WTC11 (cell line): ENCODE measurements at regions not wholly inside any gene's neighbourhood (a gene's known extent, or its start where the extent isn't known, plus 50 kb on each side); places are given as distances from the start of the nearest gene placed in this dataset.

Experiments used
- ATAC-seq: fragments of 200-7000 bp; cut with Tn5 transposase; 2 replicates; pipeline ENCODE4 v1.10.0; 2021; ENCODE audit warnings: mild to moderate bottlenecking, moderate library complexity
- CTCF ChIA-PET: fragments of 300-600 bp; sonication (Branson Sonifier 250); formaldehyde crosslinking; loops from one replicate; lab custom pipeline; 2021; ENCODE audit warnings: antibody characterized with exemption; lab: Charles Lee
- POLR2A ChIA-PET: fragments of 350-600 bp; sonication (Branson Sonifier 250); formaldehyde crosslinking; loops from one replicate; lab custom pipeline; 2021; ENCODE audit warnings: antibody characterized with exemption; lab: Charles Lee
- DNase-seq: peaks from one replicate; pipeline ENCODE4 v3.0.0; 2021; ENCODE audit warnings: low spot score
- H3K27ac Mint-ChIP-seq: 2 replicates; pipeline ENCODE4 v1.8.0; 2021; ENCODE audit warnings: mixed read lengths
- H3K27me3 Mint-ChIP-seq: 2 replicates; pipeline ENCODE4 v1.8.0; 2021; ENCODE audit warnings: low read depth, mild to moderate bottlenecking, moderate library complexity, mixed read lengths
- H3K36me3 Mint-ChIP-seq: 2 replicates; pipeline ENCODE4 v1.8.0; 2021; ENCODE audit warnings: mixed read lengths
- H3K4me1 Mint-ChIP-seq: 2 replicates; pipeline ENCODE4 v1.8.0; 2022; ENCODE audit warnings: mixed read lengths
- H3K4me3 Mint-ChIP-seq: 2 replicates; pipeline ENCODE4 v1.8.0; 2021; ENCODE audit warnings: mild to moderate bottlenecking, moderate library complexity, mixed read lengths
- H3K9me3 Mint-ChIP-seq: 2 replicates; pipeline ENCODE4 v1.8.0; 2021; ENCODE audit warnings: mixed read lengths
- EMX1 ChIP-seq: fragments of 250-450 bp; sonication (Bioruptor Pico); IDR thresholded peaks from 2 replicates; pipeline ENCODE4 v1.8.0; 2021; ENCODE audit warnings: mild to moderate bottlenecking
- FOXP1 ChIP-seq: sonication (generic); formaldehyde crosslinking; IDR thresholded peaks from 2 replicates; pipeline ENCODE4 v1.8.0; 2022; ENCODE audit warnings: missing genetic modification reagents, mild to moderate bottlenecking, moderate library complexity, borderline replicate concordance
- IRF2 ChIP-seq: sonication (generic); formaldehyde crosslinking; IDR thresholded peaks from 2 replicates; pipeline ENCODE4 v1.8.0; 2022; ENCODE audit warnings: low read depth, missing genetic modification reagents, borderline replicate concordance
- JUN ChIP-seq: sonication (generic); formaldehyde crosslinking; IDR thresholded peaks from 2 replicates; pipeline ENCODE4 v1.8.0; 2023; ENCODE audit warnings: mild to moderate bottlenecking, missing genetic modification reagents
- KAT7 ChIP-seq: sonication (generic); formaldehyde crosslinking; IDR thresholded peaks from 2 replicates; pipeline ENCODE4 v1.8.1; 2023; ENCODE audit warnings: missing genetic modification reagents, mild to moderate bottlenecking, borderline replicate concordance
- MXD4 ChIP-seq: fragments of 250-450 bp; sonication (Bioruptor Pico); IDR thresholded peaks from 2 replicates; pipeline ENCODE4 v1.8.0; 2021; ENCODE audit warnings: mild to moderate bottlenecking, moderate library complexity, borderline replicate concordance
- NR2C2 ChIP-seq: sonication (generic); formaldehyde crosslinking; IDR thresholded peaks from 2 replicates; pipeline ENCODE4 v1.8.0; 2022; ENCODE audit warnings: mild to moderate bottlenecking, missing genetic modification reagents
- SOX15 ChIP-seq: fragments of 250-450 bp; sonication (Bioruptor Pico); IDR thresholded peaks from 2 replicates; pipeline ENCODE4 v1.9.0; 2021; ENCODE audit warnings: mild to moderate bottlenecking
- TF ChIP-seq, protein P1 (sequence below): sonication (generic); formaldehyde crosslinking; IDR thresholded peaks from 2 replicates; pipeline ENCODE4 v1.8.1; 2023; ENCODE audit warnings: mild to moderate bottlenecking, missing genetic modification reagents, moderate library complexity
- TF ChIP-seq, protein P2 (sequence below): sonication (generic); formaldehyde crosslinking; conservative IDR thresholded peaks from 2 replicates; pipeline ENCODE4 v1.8.1; 2022; ENCODE audit warnings: mild to moderate bottlenecking, missing genetic modification reagents
- TF ChIP-seq, protein P3 (sequence below): fragments of 250-450 bp; sonication (Bioruptor Pico); IDR thresholded peaks from 2 replicates; pipeline ENCODE4 v1.9.0; 2021; ENCODE audit warnings: mild to moderate bottlenecking, borderline replicate concordance
- TF ChIP-seq, protein P4 (sequence below): sonication (generic); formaldehyde crosslinking; IDR thresholded peaks from 2 replicates; pipeline ENCODE4 v1.8.0; 2022; ENCODE audit warnings: mild to moderate bottlenecking, missing genetic modification reagents
- TF ChIP-seq, protein P5 (sequence below): fragments of 200-600 bp; IDR thresholded peaks from 2 replicates; pipeline ENCODE4 v1.8.0; 2022; ENCODE audit warnings: antibody characterized with exemption
- TF ChIP-seq, protein P6 (sequence below): sonication (generic); formaldehyde crosslinking; IDR thresholded peaks from 2 replicates; pipeline ENCODE4 v1.8.1; 2022; ENCODE audit warnings: mild to moderate bottlenecking, moderate library complexity, missing genetic modification reagents

DNA sequence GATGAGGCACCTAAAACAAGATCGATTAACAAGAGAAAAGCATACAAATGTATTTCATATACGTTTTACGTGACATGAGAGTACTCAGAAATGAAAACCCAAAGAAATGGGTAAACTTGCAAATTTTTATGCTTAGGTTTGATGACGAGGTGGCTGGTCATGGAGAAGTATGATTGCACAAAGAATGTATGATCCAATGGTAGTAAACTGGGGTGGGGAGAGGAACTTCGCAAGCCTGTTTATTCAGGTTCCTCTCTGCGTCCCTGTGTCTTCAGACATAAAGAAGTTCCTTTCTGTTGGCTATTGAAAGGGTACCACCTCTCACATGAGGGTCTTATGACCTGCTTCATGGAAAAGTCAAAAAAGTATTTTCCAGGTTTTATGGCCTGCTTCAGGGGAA lies 309.2 kb downstream of the BCOR start:
- DNase-seq (no peak), ATAC-seq (no peak)
- CTCF ChIA-PET, result no interaction called here
- H3K36me3 Mint-ChIP-seq, result no peaks in the 10 kb centered on the region
- TF ChIP-seq, protein P1, sequence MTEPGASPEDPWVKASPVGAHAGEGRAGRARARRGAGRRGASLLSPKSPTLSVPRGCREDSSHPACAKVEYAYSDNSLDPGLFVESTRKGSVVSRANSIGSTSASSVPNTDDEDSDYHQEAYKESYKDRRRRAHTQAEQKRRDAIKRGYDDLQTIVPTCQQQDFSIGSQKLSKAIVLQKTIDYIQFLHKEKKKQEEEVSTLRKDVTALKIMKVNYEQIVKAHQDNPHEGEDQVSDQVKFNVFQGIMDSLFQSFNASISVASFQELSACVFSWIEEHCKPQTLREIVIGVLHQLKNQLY (CRISPR knock-in tag), result no peak
- no peak for TF ChIP-seq MXD4
- TF ChIP-seq, protein P2, sequence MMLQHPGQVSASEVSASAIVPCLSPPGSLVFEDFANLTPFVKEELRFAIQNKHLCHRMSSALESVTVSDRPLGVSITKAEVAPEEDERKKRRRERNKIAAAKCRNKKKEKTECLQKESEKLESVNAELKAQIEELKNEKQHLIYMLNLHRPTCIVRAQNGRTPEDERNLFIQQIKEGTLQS (CRISPR knock-in tag), result no peak
- TF ChIP-seq, protein P3, sequence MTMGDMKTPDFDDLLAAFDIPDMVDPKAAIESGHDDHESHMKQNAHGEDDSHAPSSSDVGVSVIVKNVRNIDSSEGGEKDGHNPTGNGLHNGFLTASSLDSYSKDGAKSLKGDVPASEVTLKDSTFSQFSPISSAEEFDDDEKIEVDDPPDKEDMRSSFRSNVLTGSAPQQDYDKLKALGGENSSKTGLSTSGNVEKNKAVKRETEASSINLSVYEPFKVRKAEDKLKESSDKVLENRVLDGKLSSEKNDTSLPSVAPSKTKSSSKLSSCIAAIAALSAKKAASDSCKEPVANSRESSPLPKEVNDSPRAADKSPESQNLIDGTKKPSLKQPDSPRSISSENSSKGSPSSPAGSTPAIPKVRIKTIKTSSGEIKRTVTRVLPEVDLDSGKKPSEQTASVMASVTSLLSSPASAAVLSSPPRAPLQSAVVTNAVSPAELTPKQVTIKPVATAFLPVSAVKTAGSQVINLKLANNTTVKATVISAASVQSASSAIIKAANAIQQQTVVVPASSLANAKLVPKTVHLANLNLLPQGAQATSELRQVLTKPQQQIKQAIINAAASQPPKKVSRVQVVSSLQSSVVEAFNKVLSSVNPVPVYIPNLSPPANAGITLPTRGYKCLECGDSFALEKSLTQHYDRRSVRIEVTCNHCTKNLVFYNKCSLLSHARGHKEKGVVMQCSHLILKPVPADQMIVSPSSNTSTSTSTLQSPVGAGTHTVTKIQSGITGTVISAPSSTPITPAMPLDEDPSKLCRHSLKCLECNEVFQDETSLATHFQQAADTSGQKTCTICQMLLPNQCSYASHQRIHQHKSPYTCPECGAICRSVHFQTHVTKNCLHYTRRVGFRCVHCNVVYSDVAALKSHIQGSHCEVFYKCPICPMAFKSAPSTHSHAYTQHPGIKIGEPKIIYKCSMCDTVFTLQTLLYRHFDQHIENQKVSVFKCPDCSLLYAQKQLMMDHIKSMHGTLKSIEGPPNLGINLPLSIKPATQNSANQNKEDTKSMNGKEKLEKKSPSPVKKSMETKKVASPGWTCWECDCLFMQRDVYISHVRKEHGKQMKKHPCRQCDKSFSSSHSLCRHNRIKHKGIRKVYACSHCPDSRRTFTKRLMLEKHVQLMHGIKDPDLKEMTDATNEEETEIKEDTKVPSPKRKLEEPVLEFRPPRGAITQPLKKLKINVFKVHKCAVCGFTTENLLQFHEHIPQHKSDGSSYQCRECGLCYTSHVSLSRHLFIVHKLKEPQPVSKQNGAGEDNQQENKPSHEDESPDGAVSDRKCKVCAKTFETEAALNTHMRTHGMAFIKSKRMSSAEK (CRISPR knock-in tag), result no peak
- TF ChIP-seq, protein P4, sequence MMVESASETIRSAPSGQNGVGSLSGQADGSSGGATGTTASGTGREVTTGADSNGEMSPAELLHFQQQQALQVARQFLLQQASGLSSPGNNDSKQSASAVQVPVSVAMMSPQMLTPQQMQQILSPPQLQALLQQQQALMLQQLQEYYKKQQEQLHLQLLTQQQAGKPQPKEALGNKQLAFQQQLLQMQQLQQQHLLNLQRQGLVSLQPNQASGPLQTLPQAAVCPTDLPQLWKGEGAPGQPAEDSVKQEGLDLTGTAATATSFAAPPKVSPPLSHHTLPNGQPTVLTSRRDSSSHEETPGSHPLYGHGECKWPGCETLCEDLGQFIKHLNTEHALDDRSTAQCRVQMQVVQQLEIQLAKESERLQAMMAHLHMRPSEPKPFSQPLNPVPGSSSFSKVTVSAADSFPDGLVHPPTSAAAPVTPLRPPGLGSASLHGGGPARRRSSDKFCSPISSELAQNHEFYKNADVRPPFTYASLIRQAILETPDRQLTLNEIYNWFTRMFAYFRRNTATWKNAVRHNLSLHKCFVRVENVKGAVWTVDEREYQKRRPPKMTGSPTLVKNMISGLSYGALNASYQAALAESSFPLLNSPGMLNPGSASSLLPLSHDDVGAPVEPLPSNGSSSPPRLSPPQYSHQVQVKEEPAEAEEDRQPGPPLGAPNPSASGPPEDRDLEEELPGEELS (CRISPR knock-in tag), result no peak
- no peak for TF ChIP-seq SOX15 (CRISPR knock-in tag)
- TF ChIP-seq, protein P5, sequence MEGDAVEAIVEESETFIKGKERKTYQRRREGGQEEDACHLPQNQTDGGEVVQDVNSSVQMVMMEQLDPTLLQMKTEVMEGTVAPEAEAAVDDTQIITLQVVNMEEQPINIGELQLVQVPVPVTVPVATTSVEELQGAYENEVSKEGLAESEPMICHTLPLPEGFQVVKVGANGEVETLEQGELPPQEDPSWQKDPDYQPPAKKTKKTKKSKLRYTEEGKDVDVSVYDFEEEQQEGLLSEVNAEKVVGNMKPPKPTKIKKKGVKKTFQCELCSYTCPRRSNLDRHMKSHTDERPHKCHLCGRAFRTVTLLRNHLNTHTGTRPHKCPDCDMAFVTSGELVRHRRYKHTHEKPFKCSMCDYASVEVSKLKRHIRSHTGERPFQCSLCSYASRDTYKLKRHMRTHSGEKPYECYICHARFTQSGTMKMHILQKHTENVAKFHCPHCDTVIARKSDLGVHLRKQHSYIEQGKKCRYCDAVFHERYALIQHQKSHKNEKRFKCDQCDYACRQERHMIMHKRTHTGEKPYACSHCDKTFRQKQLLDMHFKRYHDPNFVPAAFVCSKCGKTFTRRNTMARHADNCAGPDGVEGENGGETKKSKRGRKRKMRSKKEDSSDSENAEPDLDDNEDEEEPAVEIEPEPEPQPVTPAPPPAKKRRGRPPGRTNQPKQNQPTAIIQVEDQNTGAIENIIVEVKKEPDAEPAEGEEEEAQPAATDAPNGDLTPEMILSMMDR, result no peak
- no peak for TF ChIP-seq FOXP1 (CRISPR knock-in tag)
- TF ChIP-seq EMX1 (CRISPR knock-in tag), result no peak
- TF ChIP-seq JUN (CRISPR knock-in tag), result no peak
- no peak for TF ChIP-seq KAT7 (CRISPR knock-in tag)
- H3K4me1 Mint-ChIP-seq, result 0 out of 2 replicates have a peak, but pooled peaks cover 2% of the 10 kb centered on the region
- no peak overlapping the region for H3K27ac Mint-ChIP-seq
- H3K9me3 Mint-ChIP-seq, result no peaks in the 10 kb centered on the region; the same call in 1 of the 2 replicates
- H3K27me3 Mint-ChIP-seq, result no peaks in the 10 kb centered on the region; the same call in 1 of the 2 replicates
- POLR2A ChIA-PET, result no interaction called here
- H3K4me3 Mint-ChIP-seq, result no peak overlapping the region

DNA sequence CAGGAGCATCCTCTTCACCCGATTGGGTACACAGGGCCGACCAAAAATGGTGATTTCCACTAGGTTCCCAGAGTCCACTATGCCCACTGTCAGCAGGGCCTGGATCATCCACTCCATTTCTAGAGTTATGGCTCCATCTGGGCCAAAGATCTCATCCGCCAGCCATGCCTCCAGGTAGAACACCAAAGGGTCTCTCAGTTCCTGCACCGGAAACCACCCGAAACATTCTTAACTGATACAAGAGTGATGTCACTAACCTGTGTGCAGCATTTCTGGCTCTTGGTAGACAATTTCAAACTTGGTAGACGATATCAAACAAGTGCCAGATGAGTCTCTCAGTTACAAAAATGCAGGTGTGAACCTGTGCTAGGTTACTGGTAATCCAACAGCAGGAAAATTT lies 306.1 kb downstream of the BCOR start:
- peaks cover 8% of the 10 kb centered on the region for H3K4me1 Mint-ChIP-seq
- no peak for DNase-seq
- ChIA-PET POLR2A (no interaction called here), CTCF (no interaction called here)
- H3K4me3 Mint-ChIP-seq, result no peak overlapping the region
- H3K36me3 Mint-ChIP-seq, result no peaks in the 10 kb centered on the region
- TF ChIP-seq IRF2 (CRISPR knock-in tag) (no peak), NR2C2 (no peak)
- TF ChIP-seq, protein P6, sequence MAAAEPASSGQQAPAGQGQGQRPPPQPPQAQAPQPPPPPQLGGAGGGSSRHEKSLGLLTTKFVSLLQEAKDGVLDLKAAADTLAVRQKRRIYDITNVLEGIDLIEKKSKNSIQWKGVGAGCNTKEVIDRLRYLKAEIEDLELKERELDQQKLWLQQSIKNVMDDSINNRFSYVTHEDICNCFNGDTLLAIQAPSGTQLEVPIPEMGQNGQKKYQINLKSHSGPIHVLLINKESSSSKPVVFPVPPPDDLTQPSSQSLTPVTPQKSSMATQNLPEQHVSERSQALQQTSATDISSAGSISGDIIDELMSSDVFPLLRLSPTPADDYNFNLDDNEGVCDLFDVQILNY, result no peak
- no peaks in the 10 kb centered on the region for H3K27me3 Mint-ChIP-seq
- H3K9me3 Mint-ChIP-seq, result no peaks in the 10 kb centered on the region; the same call in 1 of the 2 replicates
- H3K27ac Mint-ChIP-seq, result no peak overlapping the region
- ATAC-seq, result no peak
